ENCODE measurements at regions not wholly inside any gene's neighbourhood (a gene's known extent, or its start where the extent isn't known, plus 50 kb on each side); places are given as distances from the start of the nearest gene placed in this dataset.
A peak's percentile ranks its signal among the peaks of the same experiment; 100 is the strongest.

- no peak for DNase-seq (ENCODE audit: low spot score)
Measured at GRCh38 chr3:43180027-43180426, 74.1 kb upstream of the POMGNT2 start.

GRCh38 chr3:43178891-43179366 is 73.0 kb upstream of the POMGNT2 start:
- no peak for DNase-seq (ENCODE audit: low spot score)

DNA sequence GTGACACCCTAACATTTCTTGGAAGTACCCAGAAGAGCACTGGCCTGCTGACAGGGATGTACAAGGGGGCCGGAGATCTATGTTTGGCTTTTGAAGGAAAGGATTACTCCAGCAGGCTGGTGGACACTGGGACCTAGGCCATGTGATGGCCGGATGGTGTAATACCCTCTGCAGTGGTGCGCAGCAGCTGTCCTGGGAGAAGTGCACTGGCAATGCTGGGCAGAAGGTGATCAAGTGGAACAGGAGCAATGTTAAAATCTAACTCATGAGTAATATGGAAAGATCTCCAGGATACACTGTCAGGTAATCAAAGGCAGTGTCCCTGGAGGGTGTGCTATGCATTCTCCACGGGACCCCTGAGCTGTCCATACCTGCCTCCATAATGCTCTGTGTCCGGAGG is 71.2 kb upstream of the POMGNT2 start:
- no peak for DNase-seq (ENCODE audit: low spot score)

GRCh38 chr3:43176666-43177065 is 70.8 kb upstream of the POMGNT2 start:
- DNase-seq (ENCODE audit: low spot score), result no peak

DNA sequence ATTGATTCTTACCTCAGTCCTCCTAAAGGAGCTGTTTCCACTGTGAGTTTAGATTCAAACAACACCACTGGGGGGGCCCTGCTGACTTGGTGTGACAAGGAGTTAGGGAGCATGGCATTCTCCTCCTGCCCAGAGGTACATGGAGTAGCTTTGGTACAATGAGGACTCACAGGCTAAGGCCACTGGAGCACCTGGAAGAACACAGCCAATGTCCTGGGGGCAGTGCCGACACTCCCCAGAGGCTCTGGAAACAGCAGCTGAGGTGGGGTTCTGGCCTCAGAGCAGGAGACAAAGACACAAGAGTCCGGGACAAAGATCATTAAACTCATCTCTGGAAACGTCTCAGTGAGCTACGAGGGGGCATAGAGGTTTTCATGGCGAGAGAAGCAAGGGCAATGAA is 69.7 kb upstream of the POMGNT2 start:
- no peak for DNase-seq (ENCODE audit: low spot score)

DNA sequence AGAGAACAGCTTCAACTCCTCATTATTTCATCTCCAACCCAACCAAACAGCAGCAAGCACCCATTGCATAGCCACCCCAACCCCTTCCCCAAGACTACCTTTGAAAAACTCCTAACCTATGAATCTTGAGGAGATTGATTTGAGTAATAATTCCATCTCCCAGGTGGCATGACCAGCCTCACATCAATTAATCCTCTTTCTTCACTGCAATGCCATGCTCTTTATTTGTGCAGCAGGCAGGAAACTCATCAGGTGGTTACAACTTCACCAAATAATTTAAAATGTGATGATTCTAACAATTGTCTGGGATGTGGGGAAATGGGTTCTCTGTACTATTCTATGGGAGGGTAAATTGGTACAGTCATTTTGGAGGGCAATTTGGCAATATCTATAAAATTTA is 68.1 kb upstream of the POMGNT2 start:
- DNase-seq (ENCODE audit: low spot score), result no peak

DNA sequence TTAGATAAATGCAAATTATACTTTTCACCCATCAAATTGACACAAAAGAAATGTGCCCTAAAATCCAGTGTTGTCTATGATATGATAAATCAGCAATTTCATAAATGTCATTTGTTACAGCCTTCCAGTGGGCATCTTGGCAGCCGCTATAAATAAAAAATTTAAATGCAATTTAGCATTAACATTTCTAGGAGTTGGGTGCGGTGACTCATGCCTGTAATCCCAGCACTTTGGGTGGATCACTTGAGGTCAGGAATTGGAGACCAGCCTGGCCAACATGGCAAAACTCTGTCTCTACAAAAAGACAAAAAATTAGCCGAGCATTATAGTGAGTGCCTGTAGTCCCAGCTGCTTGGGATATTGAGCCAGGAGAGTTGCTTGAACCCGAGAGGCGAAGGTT is 65.9 kb upstream of the POMGNT2 start:
- DNase-seq (ENCODE audit: low spot score), result no peak

DNA sequence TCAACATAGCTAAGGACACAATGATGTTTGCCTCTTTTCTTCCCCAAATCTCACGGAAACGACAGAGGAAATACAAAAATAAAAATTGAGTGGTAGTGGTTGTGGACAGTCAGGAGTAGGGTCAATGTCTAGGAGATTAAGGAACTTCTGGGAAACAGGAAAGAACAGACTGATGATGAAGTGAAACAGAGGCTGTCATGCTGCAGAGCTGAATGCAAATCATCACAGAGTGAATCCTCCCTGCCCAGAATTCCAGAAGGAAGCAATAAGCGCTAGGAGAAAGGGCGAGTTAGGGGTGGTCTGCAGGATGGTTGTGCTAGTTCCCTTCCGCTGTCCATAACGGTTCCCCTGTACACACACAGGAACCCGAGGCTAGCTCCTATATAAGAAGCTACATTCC is 64.7 kb upstream of the POMGNT2 start:
- DNase-seq (ENCODE audit: low spot score), result no peak

DNA sequence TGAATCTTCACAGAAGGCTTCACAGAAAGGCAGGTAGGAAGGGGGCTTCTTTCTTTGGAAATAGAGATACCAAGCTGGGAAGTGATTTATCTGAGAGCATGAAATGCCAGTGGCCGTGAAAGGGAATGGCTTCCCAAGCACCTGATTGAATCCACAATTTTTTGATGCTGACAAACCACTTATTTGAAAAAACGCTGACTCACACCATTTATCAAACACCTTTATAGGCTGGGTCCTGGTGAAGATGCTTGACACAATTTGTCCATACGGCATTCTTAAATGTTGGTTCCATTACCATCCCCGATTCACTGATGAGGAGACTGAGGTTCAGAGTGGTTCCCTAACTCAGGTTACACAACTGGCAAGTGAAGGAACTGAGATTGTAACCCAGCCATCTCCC is 64.1 kb upstream of the POMGNT2 start:
- DNase-seq (ENCODE audit: low spot score), result no peak

DNA sequence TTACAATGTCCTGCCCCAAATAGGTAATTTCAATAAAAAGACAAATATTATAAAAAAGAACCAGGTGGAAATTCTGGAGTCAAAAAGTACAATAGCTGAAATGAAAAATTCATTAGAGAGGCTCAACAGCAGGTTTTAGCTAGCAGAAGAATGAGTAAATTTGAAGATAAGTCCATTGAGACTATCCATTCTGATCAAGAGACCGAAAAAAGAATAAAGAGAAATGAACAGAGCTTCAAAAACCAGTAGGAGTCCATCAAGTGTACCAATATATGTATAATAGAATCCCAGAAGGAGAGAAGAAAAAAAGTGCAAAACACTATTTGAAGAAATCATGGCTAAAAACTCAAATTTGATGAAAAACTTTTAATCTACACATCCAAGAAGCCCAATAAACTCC is 60.5 kb upstream of the POMGNT2 start:
- DNase-seq (ENCODE audit: low spot score), result no peak

DNA sequence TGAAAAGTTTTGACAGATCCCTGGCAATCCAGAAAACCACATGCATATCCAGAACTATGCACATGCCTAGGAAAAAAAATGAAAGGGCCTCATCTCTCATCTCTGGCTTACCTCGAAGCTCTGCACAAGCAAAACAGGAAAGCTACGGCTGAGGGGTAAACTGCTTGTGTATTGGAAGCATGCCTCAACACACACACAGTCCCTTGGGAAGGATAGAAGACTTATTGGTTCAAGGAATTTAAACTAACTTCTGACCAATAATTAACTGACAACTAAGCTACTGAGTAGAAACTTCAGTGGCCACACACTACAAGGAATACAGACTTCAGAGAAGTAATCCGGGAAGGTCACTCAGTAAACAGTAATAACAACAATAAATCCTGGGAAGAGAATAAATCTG is 59.9 kb upstream of the POMGNT2 start:
- DNase-seq (ENCODE audit: low spot score), result no peak

GRCh38 chr3:43163895-43164493 is 58.1 kb upstream of the POMGNT2 start:
- DNase-seq (ENCODE audit: low spot score), result no peak

DNA sequence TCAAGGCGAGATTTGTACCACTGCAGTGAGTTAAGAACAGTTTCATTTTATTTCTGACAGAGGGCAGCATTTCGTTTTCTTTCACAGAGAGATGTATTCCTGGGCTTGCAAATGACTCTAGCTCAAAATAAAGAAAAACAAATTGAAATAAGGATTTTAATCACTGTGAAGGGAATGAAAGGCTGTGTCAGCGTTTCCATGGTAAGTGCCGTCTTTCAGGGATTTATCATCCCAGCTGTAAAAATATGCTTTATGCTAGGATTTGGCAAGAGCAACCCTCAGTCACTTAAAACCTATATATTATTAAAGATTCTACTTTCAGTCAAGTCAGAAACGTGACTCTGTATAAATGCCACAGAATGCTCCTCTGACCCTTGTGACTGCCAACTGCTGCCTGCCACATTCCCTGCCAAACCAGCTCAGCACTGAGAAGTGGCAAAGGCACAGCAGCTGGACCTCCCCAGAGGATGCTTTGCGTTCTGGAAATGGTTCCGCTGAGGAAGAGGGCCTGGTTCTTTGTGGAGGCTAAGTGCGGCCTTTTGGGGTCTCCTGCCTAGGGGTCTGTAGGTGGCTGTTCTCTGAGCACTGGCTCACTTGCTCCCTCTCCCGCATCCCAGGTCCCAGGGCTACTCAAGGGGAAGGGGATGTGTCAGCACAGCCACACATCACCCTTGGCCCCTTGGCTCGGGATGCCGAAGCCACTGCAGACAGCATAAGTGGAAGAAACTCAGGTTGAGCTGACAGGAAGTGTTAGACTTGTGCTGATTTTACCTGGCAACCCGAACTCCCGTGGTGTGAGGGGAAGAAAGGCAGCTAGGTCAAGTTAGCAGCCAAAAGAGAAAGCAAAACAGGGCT is 56.6 kb upstream of the POMGNT2 start:
- DNase-seq (ENCODE audit: low spot score), result peak; percentile 19

DNA sequence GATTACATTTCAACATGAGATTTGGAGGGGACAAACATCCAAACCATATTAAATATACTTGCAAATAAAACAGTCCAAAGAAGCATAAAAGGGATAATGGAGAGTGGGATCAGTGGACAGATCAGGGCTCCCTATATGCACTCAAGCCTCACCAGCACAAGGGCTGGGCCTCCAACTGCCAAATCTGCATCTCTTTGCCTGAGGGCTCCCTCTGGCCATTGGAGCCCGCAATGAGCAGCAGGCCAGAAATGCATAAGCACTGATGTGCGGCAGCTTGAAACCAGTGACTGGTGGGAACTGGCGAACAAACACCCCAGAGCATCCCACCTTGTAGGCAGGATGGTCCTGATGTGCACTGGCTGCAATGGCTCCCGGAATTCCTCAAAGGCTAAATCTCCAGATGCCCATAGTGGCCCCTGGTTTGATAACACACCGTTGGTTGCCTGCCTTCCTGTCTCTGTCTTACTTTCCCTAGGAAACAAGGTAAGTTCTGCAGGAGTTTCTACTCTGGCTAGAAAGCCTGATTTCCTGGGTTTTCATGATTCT is 55.9 kb upstream of the POMGNT2 start:
- no peak for DNase-seq (ENCODE audit: low spot score)

DNA sequence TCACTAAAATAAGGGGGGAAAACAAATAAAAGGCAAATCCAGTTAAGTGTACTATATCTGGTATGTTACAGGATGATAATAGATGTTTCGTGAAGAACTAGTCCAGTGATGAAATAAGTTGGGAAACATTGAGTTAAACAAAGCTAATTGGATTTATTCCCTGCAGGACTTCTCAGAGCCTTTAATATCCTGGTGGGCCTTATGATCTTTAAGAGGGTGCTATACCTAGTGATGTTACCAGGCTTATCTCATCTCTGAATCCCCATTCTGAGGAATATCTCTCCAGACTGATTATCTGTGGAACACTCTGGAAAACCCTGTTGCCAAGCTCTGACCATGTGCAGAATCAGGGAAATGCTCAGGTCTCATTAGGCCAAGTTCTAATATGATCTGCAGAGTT is 54.8 kb upstream of the POMGNT2 start:
- no peak for DNase-seq (ENCODE audit: low spot score)

GRCh38 chr3:43159876-43160255 is 54.0 kb upstream of the POMGNT2 start:
- DNase-seq (ENCODE audit: low spot score), result no peak

DNA sequence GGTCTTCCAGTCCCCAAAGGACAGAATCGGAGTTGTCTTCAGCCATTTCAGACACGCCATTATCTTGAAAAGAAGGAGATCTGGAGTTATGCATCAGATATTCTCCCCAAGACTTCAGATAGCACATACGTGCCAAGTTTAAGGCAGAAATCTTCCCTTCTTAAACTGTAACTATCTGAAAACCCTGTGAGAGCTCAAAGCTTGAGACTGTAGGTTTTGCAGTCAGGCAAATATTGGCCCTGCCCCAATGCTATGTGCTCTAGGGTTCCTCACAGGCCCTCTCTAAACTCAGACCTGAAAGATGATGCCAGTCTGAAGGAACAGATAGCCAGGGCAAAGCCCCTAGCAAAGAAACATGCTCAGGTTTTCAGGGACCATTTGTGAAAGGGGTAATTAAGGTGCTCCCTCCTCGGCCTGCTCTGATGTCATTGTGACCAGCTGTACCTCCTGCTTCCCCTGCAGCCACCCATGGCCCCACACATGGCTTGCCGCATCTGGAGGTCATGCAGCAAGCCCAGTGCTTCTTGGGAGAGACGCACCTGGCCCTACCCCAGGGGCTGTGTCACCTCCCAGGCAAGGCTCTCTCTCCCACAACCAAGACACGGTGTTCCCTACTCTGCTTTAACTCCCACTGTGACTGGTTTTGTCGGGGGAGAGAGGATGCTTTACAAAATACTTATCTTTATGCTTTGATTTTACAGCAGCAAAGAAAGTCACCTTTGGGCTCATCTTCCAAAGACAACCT is 53.4 kb upstream of the POMGNT2 start:
- no peak for DNase-seq (ENCODE audit: low spot score)

GRCh38 chr3:43156812-43157455 is 51.1 kb upstream of the POMGNT2 start:
- DNase-seq (ENCODE audit: low spot score), result no peak

GRCh38 chr3:43155464-43156121 is 49.7 kb upstream of the POMGNT2 start:
- DNase-seq (ENCODE audit: low spot score), result peak; percentile 74

Measured in H4 (cell line).